ENCODE measurements at regions not wholly inside any gene's neighbourhood (a gene's known extent, or its start where the extent isn't known, plus 50 kb on each side); places are given as distances from the start of the nearest gene placed in this dataset.

DNA sequence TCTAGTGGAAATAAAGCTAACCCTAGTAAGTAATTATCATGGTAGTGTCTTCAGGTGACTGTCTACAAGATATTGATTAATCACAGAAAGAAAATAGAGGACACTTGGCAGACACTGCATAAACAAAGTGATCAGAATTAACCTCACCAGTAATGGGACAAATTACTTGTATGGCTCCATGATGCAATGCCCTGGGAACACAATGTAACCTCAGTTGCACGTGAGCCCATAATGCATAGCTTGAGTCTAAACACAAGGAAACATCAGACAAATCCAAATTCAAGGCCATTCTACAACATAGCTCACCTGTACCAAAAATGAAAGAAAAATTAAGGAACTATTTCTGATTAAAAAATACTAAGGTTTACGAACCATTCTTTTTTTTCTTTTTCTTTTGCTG lies 92.4 kb upstream of the SSTR4 start:
- intact Hi-C loops (cut with DNase I), result no loop called here
- no peak for DNase-seq (ENCODE audit: low spot score)
- Histone ChIP-seq H3K9me3 (no peaks in the 10 kb centered on the region), H3K36me3 (no peaks in the 10 kb centered on the region), H3K4me3 (no peak overlapping the region), H3K27ac (no peak overlapping the region), H3K27me3 (replicated peaks; ENCODE audit: insufficient read depth) (peaks cover 4% of the 10 kb centered on the region), H3K4me1 (replicated peaks) (no peaks in the 10 kb centered on the region)
- TF ChIP-seq POLR2A (IDR thresholded peaks at IDR 0.05) (no peak), POLR2AphosphoS5 (IDR thresholded peaks at IDR 0.05) (no peak)
- TF ChIP-seq, protein P1, sequence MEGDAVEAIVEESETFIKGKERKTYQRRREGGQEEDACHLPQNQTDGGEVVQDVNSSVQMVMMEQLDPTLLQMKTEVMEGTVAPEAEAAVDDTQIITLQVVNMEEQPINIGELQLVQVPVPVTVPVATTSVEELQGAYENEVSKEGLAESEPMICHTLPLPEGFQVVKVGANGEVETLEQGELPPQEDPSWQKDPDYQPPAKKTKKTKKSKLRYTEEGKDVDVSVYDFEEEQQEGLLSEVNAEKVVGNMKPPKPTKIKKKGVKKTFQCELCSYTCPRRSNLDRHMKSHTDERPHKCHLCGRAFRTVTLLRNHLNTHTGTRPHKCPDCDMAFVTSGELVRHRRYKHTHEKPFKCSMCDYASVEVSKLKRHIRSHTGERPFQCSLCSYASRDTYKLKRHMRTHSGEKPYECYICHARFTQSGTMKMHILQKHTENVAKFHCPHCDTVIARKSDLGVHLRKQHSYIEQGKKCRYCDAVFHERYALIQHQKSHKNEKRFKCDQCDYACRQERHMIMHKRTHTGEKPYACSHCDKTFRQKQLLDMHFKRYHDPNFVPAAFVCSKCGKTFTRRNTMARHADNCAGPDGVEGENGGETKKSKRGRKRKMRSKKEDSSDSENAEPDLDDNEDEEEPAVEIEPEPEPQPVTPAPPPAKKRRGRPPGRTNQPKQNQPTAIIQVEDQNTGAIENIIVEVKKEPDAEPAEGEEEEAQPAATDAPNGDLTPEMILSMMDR (IDR thresholded peaks at IDR 0.05), result no peak
- WGBS, result 83% methylated on average over 2 of the region's 2 CpGs

GRCh38 chr20:22944062-22944461 lies 91.0 kb upstream of the SSTR4 start:
- peaks cover 4% of the 10 kb centered on the region for H3K27me3 ChIP-seq (replicated peaks; ENCODE audit: insufficient read depth)
- DNase-seq (ENCODE audit: low spot score), result no peak
- no peaks in the 10 kb centered on the region for H3K36me3 ChIP-seq
- intact Hi-C loops (cut with DNase I), result no loop called here
- 54% methylated on average over 4 of the region's 4 CpGs for whole genome bisulfite sequencing
- no peak overlapping the region for H3K27ac ChIP-seq
- no peaks in the 10 kb centered on the region for H3K9me3 ChIP-seq
- no peaks in the 10 kb centered on the region for H3K4me1 ChIP-seq (replicated peaks)
- H3K4me3 ChIP-seq, result no peak overlapping the region
- TF ChIP-seq POLR2AphosphoS5 (IDR thresholded peaks at IDR 0.05), result no peak
- TF ChIP-seq POLR2A (IDR thresholded peaks at IDR 0.05), result no peak
- TF ChIP-seq, protein P1 (IDR thresholded peaks at IDR 0.05), result no peak

DNA sequence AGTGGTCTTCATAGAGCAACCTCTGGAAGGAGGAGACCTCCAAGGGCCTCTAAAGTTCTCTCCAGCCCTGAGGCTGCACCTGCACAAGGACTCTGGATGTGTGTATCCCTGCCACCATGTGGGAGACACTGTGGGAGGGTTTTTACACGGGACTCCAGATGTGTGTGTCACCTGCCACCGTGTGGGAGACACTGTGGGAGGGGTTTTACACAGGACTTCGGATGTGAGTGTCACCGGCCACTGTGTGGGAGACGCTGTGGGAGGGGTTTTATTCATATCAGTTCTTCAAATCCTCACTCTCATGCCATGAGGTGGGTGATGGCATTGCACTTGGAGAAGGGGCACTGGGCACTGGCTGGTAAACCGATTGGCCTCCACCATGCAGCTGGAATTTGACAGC lies 90.2 kb upstream of the SSTR4 start:
- no peaks in the 10 kb centered on the region for H3K9me3 ChIP-seq
- no peak overlapping the region for H3K4me3 ChIP-seq
- TF ChIP-seq, protein P1 (IDR thresholded peaks at IDR 0.05), result no peak
- no peak for TF ChIP-seq POLR2AphosphoS5 (IDR thresholded peaks at IDR 0.05)
- no peak for TF ChIP-seq POLR2A (IDR thresholded peaks at IDR 0.05)
- H3K27me3 ChIP-seq (replicated peaks; ENCODE audit: insufficient read depth), result peaks cover 4% of the 10 kb centered on the region
- intact Hi-C loops (cut with DNase I), result no loop called here
- H3K27ac ChIP-seq, result no peak overlapping the region
- H3K36me3 ChIP-seq, result no peaks in the 10 kb centered on the region
- 93% methylated on average over 6 of the region's 6 CpGs for WGBS
- DNase-seq (ENCODE audit: low spot score), result no peak
- H3K4me1 ChIP-seq (replicated peaks), result no peaks in the 10 kb centered on the region

GRCh38 chr20:22946596-22946995 lies 88.5 kb upstream of the SSTR4 start:
- H3K27me3 ChIP-seq (replicated peaks; ENCODE audit: insufficient read depth), result no peaks in the 10 kb centered on the region
- H3K36me3 ChIP-seq, result no peaks in the 10 kb centered on the region
- 44% methylated on average over 2 of the region's 2 CpGs for WGBS
- H3K9me3 ChIP-seq, result no peaks in the 10 kb centered on the region
- DNase-seq (ENCODE audit: low spot score), result no peak
- TF ChIP-seq POLR2AphosphoS5 (IDR thresholded peaks at IDR 0.05) (no peak), POLR2A (IDR thresholded peaks at IDR 0.05) (no peak)
- TF ChIP-seq, protein P1 (IDR thresholded peaks at IDR 0.05), result no peak
- no peak overlapping the region for H3K27ac ChIP-seq
- no peak overlapping the region for H3K4me3 ChIP-seq
- no peaks in the 10 kb centered on the region for H3K4me1 ChIP-seq (replicated peaks)
- intact Hi-C loops (cut with DNase I), result no loop called here

GRCh38 chr20:22949331-22950109 lies 85.6 kb upstream of the SSTR4 start:
- Histone ChIP-seq H3K9me3 (no peaks in the 10 kb centered on the region), H3K27ac (no peak overlapping the region), H3K27me3 (replicated peaks; ENCODE audit: insufficient read depth) (no peaks in the 10 kb centered on the region), H3K4me3 (no peak overlapping the region), H3K4me1 (replicated peaks) (no peaks in the 10 kb centered on the region), H3K36me3 (no peaks in the 10 kb centered on the region)
- WGBS, result 75% methylated on average over 5 of the region's 5 CpGs
- intact Hi-C loops (cut with DNase I), result no loop called here
- no peak for DNase-seq (ENCODE audit: low spot score)
- TF ChIP-seq POLR2A (IDR thresholded peaks at IDR 0.05) (no peak), POLR2AphosphoS5 (IDR thresholded peaks at IDR 0.05) (no peak)
- TF ChIP-seq, protein P1 (IDR thresholded peaks at IDR 0.05), result no peak

Measured in prostate gland (tissue), 2 donors.